GM18508 (cell line): ENCODE measurements at regions not wholly inside any gene's neighbourhood (a gene's known extent, or its start where the extent isn't known, plus 50 kb on each side); places are given as distances from the start of the nearest gene placed in this dataset.

Source experiments
- ATAC-seq: cut with Tn5 transposase; IDR thresholded peaks from one replicate; pipeline ENCODE4 v1.9.1; 2021; ENCODE audit warnings: moderate number of reproducible peaks; ENCODE audit not compliant: insufficient read depth, unreplicated experiment

GRCh38 chrX:45381366-45381765, 180.7 kb upstream of the DIPK2B start:
- ATAC-seq, result no peak

- no peak for ATAC-seq
Observed at GRCh38 chrX:45379236-45379635, 178.6 kb upstream of the DIPK2B start.

GRCh38 chrX:45372151-45372550, 171.5 kb upstream of the DIPK2B start:
- ATAC-seq, result no peak

- no peak for ATAC-seq
Observed at GRCh38 chrX:45368705-45369104, 168.0 kb upstream of the DIPK2B start.

- ATAC-seq, result no peak
Observed at GRCh38 chrX:45363596-45363995, 162.9 kb upstream of the DIPK2B start.

- ATAC-seq, result no peak
Observed at GRCh38 chrX:45360571-45360970, 159.9 kb upstream of the DIPK2B start.

- no peak for ATAC-seq
Observed at GRCh38 chrX:45358392-45358791, 157.7 kb upstream of the DIPK2B start.

GRCh38 chrX:45353456-45353855, 152.8 kb upstream of the DIPK2B start:
- no peak for ATAC-seq

- no peak for ATAC-seq
Observed at GRCh38 chrX:45352611-45353010, 151.9 kb upstream of the DIPK2B start.

- ATAC-seq, result no peak
Observed at GRCh38 chrX:45351478-45351877, 150.8 kb upstream of the DIPK2B start.

- no peak for ATAC-seq
Observed at GRCh38 chrX:45348296-45348695, 147.6 kb upstream of the DIPK2B start.

GRCh38 chrX:45347877-45348276, 147.2 kb upstream of the DIPK2B start:
- no peak for ATAC-seq

- no peak for ATAC-seq
Observed at GRCh38 chrX:45344594-45344993, 143.9 kb upstream of the DIPK2B start.

- no peak for ATAC-seq
Observed at GRCh38 chrX:45329217-45329616, 128.5 kb upstream of the DIPK2B start.

GRCh38 chrX:45324941-45325340, 124.3 kb upstream of the DIPK2B start:
- no peak for ATAC-seq

GRCh38 chrX:45323387-45323786, 122.7 kb upstream of the DIPK2B start:
- ATAC-seq, result no peak

GRCh38 chrX:45322820-45323219, 122.1 kb upstream of the DIPK2B start:
- no peak for ATAC-seq

GRCh38 chrX:45322382-45322781, 121.7 kb upstream of the DIPK2B start:
- ATAC-seq, result no peak

- ATAC-seq, result no peak
Observed at GRCh38 chrX:45320191-45320590, 119.5 kb upstream of the DIPK2B start.

GRCh38 chrX:45309801-45310200, 109.1 kb upstream of the DIPK2B start:
- no peak for ATAC-seq

GRCh38 chrX:45309096-45309495, 108.4 kb upstream of the DIPK2B start:
- ATAC-seq, result no peak

GRCh38 chrX:45306794-45307193, 106.1 kb upstream of the DIPK2B start:
- no peak for ATAC-seq

- no peak for ATAC-seq
Observed at GRCh38 chrX:45300638-45301037, 100.0 kb upstream of the DIPK2B start.
